Mesendoderm (in vitro differentiated cells): ENCODE measurements at regions not wholly inside any gene's neighbourhood (a gene's known extent, or its start where the extent isn't known, plus 50 kb on each side); places are given as distances from the start of the nearest gene placed in this dataset.
A peak's percentile ranks its signal among the peaks of the same experiment; 100 is the strongest.
"Not testable (repeated sequence)": the region's sequence is repeated elsewhere in the genome, so short reads cannot be mapped to it uniquely, and the experiment has no call there.

Experiments
- DNase-seq: peaks from one replicate; pipeline ENCODE4 v3.0.0; 2013
- H2AK5ac ChIP-seq: 2 replicates; pipeline ENCODE4 v1.6.1; 2013; ENCODE audit warnings: low read length, inconsistent platforms
- H2BK120ac ChIP-seq: 2 replicates; pipeline ENCODE4 v1.6.1; 2013; ENCODE audit warnings: low read depth, mild to moderate bottlenecking, low read length, moderate library complexity, mixed read lengths
- H2BK15ac ChIP-seq: replicated peaks from 2 replicates; pipeline ENCODE4 v1.6.1; 2013; ENCODE audit warnings: low read depth, mild to moderate bottlenecking, moderate library complexity
- H2BK5ac ChIP-seq: 2 replicates; pipeline ENCODE4 v1.6.1; 2013; ENCODE audit warnings: low read length, inconsistent platforms
- H3K18ac ChIP-seq: 2 replicates; pipeline ENCODE4 v1.6.1; 2013; ENCODE audit warnings: mild to moderate bottlenecking, low read length, mixed read lengths
- H3K23ac ChIP-seq: one replicate; pipeline ENCODE4 v1.6.1; 2013; ENCODE audit warnings: low read length
- H3K27ac ChIP-seq: 2 replicates; pipeline ENCODE4 v1.5.1; 2013; ENCODE audit warnings: low read depth, mild to moderate bottlenecking, inconsistent platforms, low read length, moderate library complexity
- H3K27me3 ChIP-seq: 2 replicates; pipeline ENCODE4 v1.6.1; 2013; ENCODE audit warnings: low read length, control low read depth, mild to moderate bottlenecking, inconsistent platforms; ENCODE audit not compliant: insufficient read depth, poor library complexity
- H3K36me3 ChIP-seq: 2 replicates; pipeline ENCODE4 v1.6.1; 2013; ENCODE audit warnings: low read length, inconsistent platforms; ENCODE audit not compliant: control insufficient read depth, insufficient read depth
- H3K4ac ChIP-seq: one replicate; pipeline ENCODE4 v1.6.1; 2013; ENCODE audit warnings: low read depth, mild to moderate bottlenecking, low read length, moderate library complexity
- H3K4me1 ChIP-seq: 2 replicates; pipeline ENCODE4 v1.6.1; 2013; ENCODE audit warnings: low read depth, low read length, inconsistent platforms; ENCODE audit not compliant: control insufficient read depth
- H3K4me2 ChIP-seq: 2 replicates; pipeline ENCODE4 v1.6.1; 2013; ENCODE audit warnings: low read length
- H3K4me3 ChIP-seq: 2 replicates; pipeline ENCODE4 v1.5.1; 2013; ENCODE audit warnings: mild to moderate bottlenecking, low read length
- H3K56ac ChIP-seq: one replicate; pipeline ENCODE4 v1.6.1; 2013; ENCODE audit warnings: low read length
- H3K79me1 ChIP-seq: 2 replicates; pipeline ENCODE4 v1.6.1; 2013; ENCODE audit warnings: low read length, inconsistent platforms
- H3K79me2 ChIP-seq: 2 replicates; pipeline ENCODE4 v1.6.1; 2013; ENCODE audit warnings: mild to moderate bottlenecking, low read length; ENCODE audit not compliant: control insufficient read depth, insufficient read depth
- H3K9ac ChIP-seq: 2 replicates; pipeline ENCODE4 v1.6.1; 2013; ENCODE audit warnings: low read length, inconsistent platforms
- H4K5ac ChIP-seq: one replicate; pipeline ENCODE4 v1.6.1; 2013; ENCODE audit warnings: low read length
- H4K8ac ChIP-seq: one replicate; pipeline ENCODE4 v1.6.1; 2013; ENCODE audit warnings: low read depth, mild to moderate bottlenecking, control low read depth, low read length, moderate library complexity
- WGBS: extraction: QIAGEN DNeasy Blood & Tissue Kit; methylation state at CpG from one replicate; pipeline ENCODE4 v1.1.7; 2013; ENCODE audit warnings: low lambda C conversion rate, missing lambda C conversion rate; ENCODE audit not compliant: insufficient coverage; ENCODE audit errors: extremely low coverage; 5-methylcytosine and 5-hydroxymethylcytosine counted together

DNA sequence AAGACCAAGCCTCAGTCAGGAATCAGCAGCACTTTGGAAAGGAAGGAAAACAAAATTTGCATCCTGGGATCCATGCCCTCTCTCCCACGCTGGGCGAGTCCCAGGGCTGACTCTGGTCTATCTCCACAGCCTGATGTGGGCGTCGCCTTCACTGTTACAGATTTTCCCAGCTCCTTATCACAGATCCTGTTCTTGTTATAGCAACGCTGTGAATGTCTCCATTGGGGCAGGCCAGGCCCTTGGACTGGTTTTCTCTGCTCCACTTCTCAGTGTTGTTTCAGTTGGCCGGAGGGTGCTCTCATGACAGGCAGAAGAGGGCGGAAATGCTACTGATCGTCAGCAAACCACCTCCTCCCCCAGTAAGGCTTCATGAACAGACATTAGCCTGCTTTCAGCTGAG lies 127.9 kb upstream of the CDH11 start:
- Histone ChIP-seq H3K9ac (no peak overlapping the region), H3K4ac (no peak overlapping the region), H3K27me3 (no peaks in the 10 kb centered on the region), H2BK5ac (no peak overlapping the region), H3K56ac (peak overlapping the region; percentile 51), H3K18ac (peak overlapping the region; percentile 9), H3K4me3 (no peak overlapping the region), H3K36me3 (no peaks in the 10 kb centered on the region), H3K79me2 (no peaks in the 10 kb centered on the region), H3K23ac (no peak overlapping the region), H2BK120ac (no peak overlapping the region), H2AK5ac (no peak overlapping the region), H4K8ac (no peak overlapping the region), H2BK15ac (no peak overlapping the region), H3K79me1 (no peaks in the 10 kb centered on the region), H3K4me2 (no peak overlapping the region), H3K27ac (no peak overlapping the region), H4K5ac (no peak overlapping the region), H3K4me1 (peaks cover 7% of the 10 kb centered on the region)
- WGBS = no CpG with 5 or more reads among the region's 8 CpGs
- peak; percentile 78 for DNase-seq

DNA sequence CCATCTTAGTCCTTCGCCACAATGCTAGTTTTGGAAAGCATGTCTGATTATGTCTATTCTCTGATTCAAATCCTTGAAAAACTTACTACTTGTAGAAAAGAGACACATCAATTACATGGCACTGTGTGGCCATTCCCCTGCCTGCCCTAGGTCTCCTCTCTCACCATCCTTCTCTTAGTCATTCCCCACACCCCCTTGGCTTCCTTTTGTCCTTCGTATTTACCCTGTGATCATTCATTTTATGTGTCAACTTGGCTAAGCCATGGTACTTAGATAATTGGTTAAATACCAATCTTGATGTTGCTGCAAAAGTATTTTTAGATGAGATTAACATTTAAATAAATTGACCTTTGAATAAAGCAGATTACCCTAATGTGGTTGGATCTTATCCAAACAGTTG lies 122.9 kb upstream of the CDH11 start:
- H3K36me3 ChIP-seq = no peaks in the 10 kb centered on the region
- H4K8ac ChIP-seq = no peak overlapping the region
- WGBS = no CpG with 5 or more reads among the region's 2 CpGs
- H3K4me1 ChIP-seq = peaks cover 12% of the 10 kb centered on the region
- H3K4me3 ChIP-seq = no peak overlapping the region
- DNase-seq = no peak
- H2AK5ac ChIP-seq = no peak overlapping the region
- no peak overlapping the region for H3K23ac ChIP-seq
- no peak overlapping the region for H2BK120ac ChIP-seq
- no peak overlapping the region for H3K56ac ChIP-seq
- H4K5ac ChIP-seq = no peak overlapping the region
- no peaks in the 10 kb centered on the region for H3K79me1 ChIP-seq
- no peak overlapping the region for H3K4ac ChIP-seq
- no peaks in the 10 kb centered on the region for H3K27me3 ChIP-seq
- H3K27ac ChIP-seq = no peak overlapping the region
- no peak overlapping the region for H2BK15ac ChIP-seq
- H3K9ac ChIP-seq = no peak overlapping the region
- no peaks in the 10 kb centered on the region for H3K79me2 ChIP-seq
- H3K4me2 ChIP-seq = no peak overlapping the region
- no peak overlapping the region for H2BK5ac ChIP-seq
- no peak overlapping the region for H3K18ac ChIP-seq

GRCh38 chr16:65235339-65236177 lies 113.7 kb upstream of the CDH11 start:
- WGBS = no CpG with 5 or more reads among the region's 9 CpGs
- Histone ChIP-seq H3K4me3 (no peak overlapping the region), H3K4me1 (peaks cover 11% of the 10 kb centered on the region), H3K56ac (peak overlapping the region; percentile 90), H3K4ac (peak overlapping the region; percentile 99), H4K5ac (no peak overlapping the region), H3K9ac (peak overlapping the region; percentile 77), H2BK5ac (peak overlapping the region; percentile 99), H3K23ac (no peak overlapping the region), H2BK120ac (peak overlapping the region; percentile 100), H3K18ac (peak overlapping the region; percentile 99), H2AK5ac (peak overlapping the region; percentile 98), H3K4me2 (no peak overlapping the region), H3K27me3 (no peaks in the 10 kb centered on the region), H3K36me3 (no peaks in the 10 kb centered on the region), H4K8ac (peak overlapping the region; percentile 91), H3K79me2 (peaks cover 13% of the 10 kb centered on the region), H3K79me1 (no peaks in the 10 kb centered on the region), H3K27ac (peak overlapping the region; percentile 95), H2BK15ac (peak overlapping the region; percentile 28)
- DNase-seq = peak; percentile 60

DNA sequence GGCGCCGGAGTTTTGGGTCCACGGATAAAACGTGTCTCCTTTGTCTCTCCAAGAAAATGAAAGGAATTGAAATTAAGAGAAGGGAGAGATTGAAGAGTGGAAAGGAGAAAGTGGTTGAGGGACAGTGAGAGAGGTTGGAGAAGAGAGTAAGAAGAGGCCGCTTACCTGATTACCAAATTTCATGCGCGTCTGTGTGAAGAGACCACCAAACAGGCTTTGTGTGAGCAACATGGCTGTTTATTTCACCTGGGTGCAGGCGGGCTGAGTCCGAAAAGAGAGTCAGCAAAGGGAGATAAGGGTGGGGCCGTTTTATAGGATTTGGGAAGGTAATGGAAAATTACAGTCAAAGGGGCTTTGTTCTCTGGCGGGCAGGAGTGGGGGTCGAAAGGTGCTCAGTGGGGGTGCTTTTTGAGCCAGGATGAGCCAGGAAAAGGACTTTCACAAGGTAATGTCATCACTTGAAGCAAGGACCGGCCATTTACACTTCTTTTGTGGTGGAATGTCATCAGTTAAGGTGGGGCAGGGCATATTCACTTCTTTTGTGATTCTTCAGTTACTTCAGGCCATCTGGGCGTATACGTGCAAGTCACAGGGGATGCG lies 113.0 kb upstream of the CDH11 start:
- Histone ChIP-seq H3K4me3 (peak overlapping the region; percentile 56), H3K27ac (peak overlapping the region; percentile 95), H2BK120ac (peak overlapping the region; percentile 96), H3K4ac (peak overlapping the region; percentile 96), H4K8ac (peak overlapping the region; percentile 65), H3K56ac (peak overlapping the region; percentile 90), H3K79me2 (peaks cover 13% of the 10 kb centered on the region), H3K9ac (peak overlapping the region; percentile 80), H3K18ac (peak overlapping the region; percentile 80)
- not testable (repeated sequence) for H2BK15ac ChIP-seq, H4K5ac ChIP-seq, H2BK5ac ChIP-seq, H3K4me1 ChIP-seq, H3K27me3 ChIP-seq, H3K4me2 ChIP-seq, H2AK5ac ChIP-seq, H3K79me1 ChIP-seq, H3K36me3 ChIP-seq, H3K23ac ChIP-seq
- no CpG with 5 or more reads among the region's 16 CpGs for WGBS
- DNase-seq = peak; percentile 84

- peaks cover 4% of the 10 kb centered on the region for H3K79me1 ChIP-seq
- no peak overlapping the region for H3K4me3 ChIP-seq
- peak; percentile 58 for DNase-seq
- H3K79me2 ChIP-seq = peaks cover 11% of the 10 kb centered on the region
- no peak overlapping the region for H3K4me2 ChIP-seq
- no peak overlapping the region for H4K5ac ChIP-seq
- H2BK120ac ChIP-seq = no peak overlapping the region
- H3K23ac ChIP-seq = no peak overlapping the region
- H3K4ac ChIP-seq = no peak overlapping the region
- H4K8ac ChIP-seq = no peak overlapping the region
- H3K27me3 ChIP-seq = no peaks in the 10 kb centered on the region
- H3K56ac ChIP-seq = no peak overlapping the region
- no peak overlapping the region for H3K9ac ChIP-seq
- no peak overlapping the region for H2BK15ac ChIP-seq
- H3K27ac ChIP-seq = no peak overlapping the region
- peaks cover 3% of the 10 kb centered on the region for H3K4me1 ChIP-seq
- H3K36me3 ChIP-seq = peaks cover 11% of the 10 kb centered on the region
- no peak overlapping the region for H2BK5ac ChIP-seq
- H2AK5ac ChIP-seq = no peak overlapping the region
- H3K18ac ChIP-seq = no peak overlapping the region
- no CpG with 5 or more reads among the region's 3 CpGs for WGBS
Measured at GRCh38 chr16:65229191-65229662, 107.4 kb upstream of the CDH11 start.
